IMR-90 (cell line): ENCODE measurements at regions not wholly inside any gene's neighbourhood (a gene's known extent, or its start where the extent isn't known, plus 50 kb on each side); places are given as distances from the start of the nearest gene placed in this dataset.
A peak's percentile ranks its signal among the peaks of the same experiment; 100 is the strongest.

Experiments used
- ATAC-seq: fragments of 200-7000 bp; cut with Tn5 transposase; 2 replicates; pipeline ENCODE4 v1.9.1; 2020; ENCODE audit warnings: low read depth, mild to moderate bottlenecking, moderate library complexity
- BruUV-seq: library from RNA; stranded (reverse); fragments of 400-500 nt; replicated peaks from 2 replicates; lab custom pipeline; 2021; lab: Mats Ljungman, UMichigan
- CTCF ChIA-PET: fragments of 300-600 bp; formaldehyde crosslinking; extraction: SDS; loops from one replicate; lab custom pipeline; 2021; ENCODE audit warnings: antibody characterized with exemption; lab: Yijun Ruan, JAX
- POLR2A ChIA-PET: fragments of 300-600 bp; sonication (Branson Sonifier 250); formaldehyde crosslinking; loops from one replicate; lab custom pipeline; 2022; ENCODE audit warnings: antibody characterized with exemption; ENCODE audit not compliant: unreplicated experiment; lab: Charles Lee
- DNase-seq: peaks from one replicate; pipeline ENCODE4 v3.0.0; 2013
- H2AFZ ChIP-seq: replicated peaks from 2 replicates; pipeline ENCODE3; 2013; ENCODE audit warnings: low read length, mild to moderate bottlenecking; ENCODE audit not compliant: poor library complexity
- H2AK5ac ChIP-seq: 2 replicates; pipeline ENCODE4 v1.6.1; 2013; ENCODE audit warnings: low read depth, low read length, inconsistent platforms
- H2AK9ac ChIP-seq: replicated peaks from 2 replicates; pipeline ENCODE3; 2013; ENCODE audit warnings: mild to moderate bottlenecking, low read depth, low read length, moderate library complexity; ENCODE audit not compliant: poor library complexity
- H2BK120ac ChIP-seq: 2 replicates; pipeline ENCODE4 v1.6.1; 2013; ENCODE audit warnings: low read depth, low read length, inconsistent platforms
- H2BK15ac ChIP-seq: 3 replicates; pipeline ENCODE4 v1.6.1; 2013; ENCODE audit warnings: low read depth, low read length, inconsistent platforms
- H2BK20ac ChIP-seq: 2 replicates; pipeline ENCODE4 v1.6.1; 2013; ENCODE audit warnings: low read depth, mild to moderate bottlenecking, inconsistent platforms, low read length, moderate library complexity
- H2BK5ac ChIP-seq: 2 replicates; pipeline ENCODE4 v1.6.1; 2013; ENCODE audit warnings: mild to moderate bottlenecking, low read depth, low read length, inconsistent platforms; ENCODE audit not compliant: poor library complexity, severe bottlenecking
- H3K14ac ChIP-seq: replicated peaks from 2 replicates; pipeline ENCODE4 v1.6.1; 2013; ENCODE audit warnings: low read depth, low read length, inconsistent platforms
- H3K18ac ChIP-seq: 2 replicates; pipeline ENCODE4 v1.6.1; 2013; ENCODE audit warnings: low read depth, low read length, control low read depth
- H3K23ac ChIP-seq: 2 replicates; pipeline ENCODE4 v1.6.1; 2013; ENCODE audit warnings: low read depth, low read length, inconsistent platforms
- H3K27ac ChIP-seq: 2 replicates; pipeline ENCODE4 v1.5.1; 2013; ENCODE audit warnings: mild to moderate bottlenecking, control low read depth, low read length; ENCODE audit not compliant: insufficient read depth
- H3K27me3 ChIP-seq: 2 replicates; pipeline ENCODE4 v1.6.1; 2013; ENCODE audit warnings: low read length; ENCODE audit not compliant: control insufficient read depth, insufficient read depth
- H3K36me3 ChIP-seq: 2 replicates; pipeline ENCODE4 v1.6.1; 2013; ENCODE audit warnings: low read length, mixed read lengths; ENCODE audit not compliant: control insufficient read depth, insufficient read depth
- H3K4ac ChIP-seq: 2 replicates; pipeline ENCODE4 v1.6.1; 2013; ENCODE audit warnings: low read depth, low read length, inconsistent platforms
- H3K4me1 ChIP-seq: 2 replicates; pipeline ENCODE4 v1.6.1; 2013; ENCODE audit warnings: low read length, mixed read lengths; ENCODE audit not compliant: control insufficient read depth, insufficient read depth
- H3K4me2 ChIP-seq: 2 replicates; pipeline ENCODE4 v1.6.1; 2013; ENCODE audit warnings: low read depth, mild to moderate bottlenecking, control low read depth, low read length, moderate library complexity
- H3K4me3 ChIP-seq: 2 replicates; pipeline ENCODE4 v1.5.1; 2013; ENCODE audit warnings: low read depth, mild to moderate bottlenecking, control low read depth, low read length, moderate library complexity; ENCODE audit not compliant: insufficient read depth
- H3K56ac ChIP-seq: 2 replicates; pipeline ENCODE4 v1.6.1; 2013; ENCODE audit warnings: low read length, inconsistent platforms; ENCODE audit not compliant: insufficient read depth; ENCODE audit errors: extremely low read depth
- H3K79me1 ChIP-seq, 2 experiments: 2 replicates each; pipeline ENCODE4 v1.6.1; 2013; ENCODE audit warnings: low read length in 2 of 2, inconsistent platforms in 1 of 2, low read depth in 1 of 2
- H3K9ac ChIP-seq: 2 replicates; pipeline ENCODE4 v1.6.1; 2013; ENCODE audit warnings: low read depth, low read length, control low read depth
- H3K9me1 ChIP-seq: 2 replicates; pipeline ENCODE4 v1.6.1; 2013; ENCODE audit warnings: low read length, inconsistent platforms; ENCODE audit not compliant: insufficient read depth
- H3K9me3 ChIP-seq: 2 replicates; pipeline ENCODE4 v1.6.1; 2013; ENCODE audit warnings: low read length; ENCODE audit not compliant: control insufficient read depth, insufficient read depth
- H4K20me1 ChIP-seq: 2 replicates; pipeline ENCODE4 v1.6.1; 2013; ENCODE audit warnings: low read length, inconsistent platforms; ENCODE audit not compliant: insufficient read depth
- H4K5ac ChIP-seq: 2 replicates; pipeline ENCODE4 v1.6.1; 2013; ENCODE audit warnings: mild to moderate bottlenecking, low read depth, low read length, control low read depth
- H4K8ac ChIP-seq, 2 experiments: 2 replicates each; pipeline ENCODE4 v1.6.1; 2013; ENCODE audit warnings: low read depth in 2 of 2, low read length in 2 of 2, control low read depth in 1 of 2, inconsistent platforms in 1 of 2
- H4K91ac ChIP-seq: 2 replicates; pipeline ENCODE4 v1.6.1; 2013; ENCODE audit warnings: low read depth, low read length, inconsistent platforms; ENCODE audit not compliant: insufficient read depth
- CEBPB ChIP-seq: IDR thresholded peaks from 2 replicates; pipeline ENCODE4 v1.6.1; 2012; ENCODE audit warnings: low read depth, low read length, improper control_type of control experiment
- MAFK ChIP-seq: IDR thresholded peaks from 2 replicates; pipeline ENCODE4 v1.6.1; 2012; ENCODE audit warnings: low read depth, low read length, improper control_type of control experiment
- WGBS, 2 experiments: methylation state at CpG; one replicate each; pipeline versions ENCODE4 v1.1.5 to v1.1.7; 2013; ENCODE audit warnings: missing lambda C conversion rate in 2 of 2; ENCODE audit not compliant: insufficient read length in 1 of 2; ENCODE audit errors: extremely low coverage in 2 of 2; 5-methylcytosine and 5-hydroxymethylcytosine counted together
- dilution Hi-C: fragments of 300-500 bp; cut with HindIII; formaldehyde crosslinking; loops from one replicate; pipeline ENCODE4 v1.14.3; 2018; ENCODE audit warnings: low sequenced_read_pairs; ENCODE audit not compliant: unreplicated experiment
- in situ Hi-C: fragments of 300-500 bp; cut with MboI; formaldehyde crosslinking; loops from 3 replicates; pipeline ENCODE4 v1.14.3; 2019; ENCODE audit warnings: low sequenced_read_pairs, inconsistent platforms, mixed read lengths
- intact Hi-C: fragments of 100-400 bp; cut with micrococcal nuclease; formaldehyde crosslinking; loops from 2 replicates; pipeline ENCODE4 v1.10.0; 2022
- TF ChIP-seq, protein P1 (sequence below): fragments of 150-350 bp; IDR thresholded peaks from 2 replicates; pipeline ENCODE4 v1.6.1; 2017; ENCODE audit warnings: mild to moderate bottlenecking, antibody characterized with exemption, low read length, low read depth

DNA sequence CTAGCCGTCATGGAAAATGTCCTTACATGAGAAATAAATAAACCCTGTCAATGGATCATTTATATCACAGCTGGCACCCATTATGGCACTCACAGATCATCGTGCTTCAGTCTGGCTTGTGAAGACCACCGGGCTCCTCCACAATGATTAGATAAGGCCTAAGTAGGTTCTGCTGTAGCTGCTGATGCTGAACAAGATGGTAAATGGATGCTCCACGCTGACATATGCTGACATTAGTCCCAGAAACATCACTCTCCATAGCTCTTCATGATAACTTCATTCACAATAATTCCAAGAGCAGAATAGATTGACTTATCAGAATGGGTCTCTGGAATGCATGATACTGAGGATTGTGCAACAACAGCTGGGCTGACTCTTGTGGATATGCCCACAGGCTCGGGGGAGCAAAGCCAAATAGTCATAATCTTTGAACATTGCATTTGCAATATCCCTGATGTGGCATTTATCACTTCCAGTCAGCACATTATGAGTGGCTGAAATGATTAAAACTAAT lies 63.8 kb upstream of the RXFP2 start:
- intact Hi-C loops (no loop called here), dilution Hi-C loops (no loop called here), in situ Hi-C loops (no loop called here)
- no peaks in the 10 kb centered on the region for H3K79me1 ChIP-seq
- no peaks in the 10 kb centered on the region for H3K9me1 ChIP-seq
- no peak overlapping the region for H2BK15ac ChIP-seq
- no TSS peak for BruUV-seq
- H4K8ac ChIP-seq, result no peak overlapping the region
- H2BK120ac ChIP-seq, result no peak overlapping the region
- no peaks in the 10 kb centered on the region for H4K20me1 ChIP-seq
- no CpG with 5 or more reads among the region's 5 CpGs for WGBS, 2 experiments
- no peak overlapping the region for H4K91ac ChIP-seq
- no peak overlapping the region for H3K18ac ChIP-seq
- H3K4ac ChIP-seq, result no peak overlapping the region
- CTCF ChIA-PET, result no interaction called here
- H3K36me3 ChIP-seq, result no peaks in the 10 kb centered on the region
- H3K4me3 ChIP-seq, result no peak overlapping the region
- POLR2A ChIA-PET, result no interaction called here
- H3K4me1 ChIP-seq, result no peaks in the 10 kb centered on the region
- H2AK5ac ChIP-seq, result no peak overlapping the region
- no peak overlapping the region for H2AFZ ChIP-seq
- no peak for ATAC-seq
- no peak overlapping the region for H2BK5ac ChIP-seq
- H3K4me2 ChIP-seq, result no peak overlapping the region
- no peak overlapping the region for H2BK20ac ChIP-seq
- H3K23ac ChIP-seq, result no peak overlapping the region
- TF ChIP-seq, protein P1, sequence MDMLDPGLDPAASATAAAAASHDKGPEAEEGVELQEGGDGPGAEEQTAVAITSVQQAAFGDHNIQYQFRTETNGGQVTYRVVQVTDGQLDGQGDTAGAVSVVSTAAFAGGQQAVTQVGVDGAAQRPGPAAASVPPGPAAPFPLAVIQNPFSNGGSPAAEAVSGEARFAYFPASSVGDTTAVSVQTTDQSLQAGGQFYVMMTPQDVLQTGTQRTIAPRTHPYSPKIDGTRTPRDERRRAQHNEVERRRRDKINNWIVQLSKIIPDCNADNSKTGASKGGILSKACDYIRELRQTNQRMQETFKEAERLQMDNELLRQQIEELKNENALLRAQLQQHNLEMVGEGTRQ, result no peak
- TF ChIP-seq CEBPB (peak; percentile 54), MAFK (0 out of 2 replicates have a peak, but pooled peaks have one; percentile 12)
- no peak overlapping the region for H3K9ac ChIP-seq
- H4K5ac ChIP-seq, result no peak overlapping the region
- no peak overlapping the region for H3K56ac ChIP-seq
- no peak overlapping the region for H3K27ac ChIP-seq
- no peak for DNase-seq
- H3K27me3 ChIP-seq, result peaks cover 2% of the 10 kb centered on the region; the same call in 1 of the 2 replicates
- no peak overlapping the region for H2AK9ac ChIP-seq
- no peak overlapping the region for H3K14ac ChIP-seq
- no peaks in the 10 kb centered on the region for H3K9me3 ChIP-seq
